HG03108 (cell line): ENCODE measurements at regions not wholly inside any gene's neighbourhood (a gene's known extent, or its start where the extent isn't known, plus 50 kb on each side); places are given as distances from the start of the nearest gene placed in this dataset.
"Not testable (repeated sequence)": the region's sequence is repeated elsewhere in the genome, so short reads cannot be mapped to it uniquely, and the experiment has no call there.

Source experiments
- ATAC-seq: cut with Tn5 transposase; IDR thresholded peaks from one replicate; pipeline ENCODE4 v1.9.1; 2021; ENCODE audit warnings: moderate library complexity; ENCODE audit not compliant: unreplicated experiment

DNA sequence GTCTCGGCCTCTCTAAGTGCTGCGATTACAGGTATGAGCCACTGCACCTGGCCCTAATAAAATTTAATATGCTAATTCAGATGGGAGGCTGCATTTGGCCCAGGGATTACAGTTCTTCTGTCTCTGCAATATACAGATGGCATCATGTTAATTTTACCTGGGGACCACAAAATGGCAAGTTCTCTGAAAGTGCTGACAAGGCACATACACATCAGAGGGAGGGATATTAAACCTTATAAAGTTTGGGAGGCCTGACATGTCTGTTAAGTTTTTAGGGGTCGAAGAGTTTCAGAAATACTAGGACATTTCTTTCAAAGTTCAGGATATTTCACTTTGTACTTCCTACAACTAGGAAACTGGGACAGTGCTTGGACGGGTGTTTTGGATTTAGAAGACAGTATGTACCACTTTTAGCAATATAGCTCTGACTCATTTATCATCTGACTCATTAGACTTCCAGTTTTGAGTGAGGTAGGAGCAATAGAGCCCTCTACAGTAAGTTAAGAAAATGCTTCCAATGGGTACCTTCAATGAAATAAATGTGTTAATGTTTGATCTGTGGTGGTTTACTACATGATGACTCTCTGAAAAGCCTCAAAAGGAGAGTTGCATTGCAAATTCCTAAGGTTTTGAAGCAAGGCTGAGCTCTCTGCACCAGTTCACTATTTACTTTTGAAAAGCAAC, 981.0 kb upstream of the HS3ST1 start:
- ATAC-seq: no peak

DNA sequence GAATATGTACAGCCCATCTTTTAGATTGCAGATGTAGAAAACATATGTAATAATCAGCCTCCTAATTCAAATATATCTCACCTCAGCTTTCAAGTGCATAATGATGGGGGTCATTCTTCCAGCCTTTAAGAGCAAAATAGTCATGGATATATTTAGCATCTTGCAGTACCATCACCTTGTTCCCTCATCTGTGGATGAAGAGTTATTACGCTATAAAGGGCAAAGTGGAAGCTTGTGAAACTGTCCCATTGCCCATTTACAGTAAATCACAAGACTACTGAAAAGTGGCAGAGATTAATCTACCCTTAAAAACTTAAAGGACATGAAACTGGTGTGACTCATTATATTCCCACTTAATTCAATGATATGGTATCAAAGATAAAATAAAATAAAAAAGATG, 979.7 kb upstream of the HS3ST1 start:
- ATAC-seq: no peak

DNA sequence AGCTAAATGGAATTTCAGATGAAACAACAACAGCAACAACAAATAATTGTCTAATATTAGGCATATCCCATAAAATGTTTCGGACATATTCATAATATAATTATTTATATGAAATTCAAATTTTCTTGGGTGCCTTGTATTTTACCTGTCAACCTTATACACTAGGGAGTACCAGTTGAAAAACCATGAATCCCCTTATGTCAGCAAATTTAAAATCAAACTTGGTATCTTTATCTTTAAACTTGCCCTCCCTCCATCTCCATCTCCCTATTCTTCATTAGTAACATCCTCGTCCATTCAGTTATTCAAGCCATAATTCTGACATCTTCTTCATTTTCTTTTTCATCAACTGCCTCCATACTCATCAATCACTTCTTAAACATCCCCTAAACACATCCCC, 974.5 kb upstream of the HS3ST1 start:
- ATAC-seq: no peak

DNA sequence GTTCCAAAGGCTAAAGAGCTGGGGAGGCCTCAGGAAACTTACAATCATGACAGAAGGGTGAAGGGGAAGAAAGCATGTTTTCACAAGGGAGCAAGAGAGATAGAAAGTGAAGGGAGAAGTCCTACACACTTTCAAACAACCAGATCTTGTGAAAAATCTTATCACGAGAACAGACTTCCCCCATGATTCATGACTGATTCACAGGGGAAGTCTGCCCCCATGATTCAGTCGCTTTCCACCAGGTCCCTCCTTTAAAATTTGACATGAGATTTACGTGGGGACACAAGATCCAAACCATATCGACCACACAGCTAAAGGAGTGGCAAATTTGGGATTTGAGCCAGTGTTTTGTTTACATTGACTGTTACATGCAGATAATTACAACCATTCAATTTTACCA, 971.1 kb upstream of the HS3ST1 start:
- ATAC-seq: no peak

DNA sequence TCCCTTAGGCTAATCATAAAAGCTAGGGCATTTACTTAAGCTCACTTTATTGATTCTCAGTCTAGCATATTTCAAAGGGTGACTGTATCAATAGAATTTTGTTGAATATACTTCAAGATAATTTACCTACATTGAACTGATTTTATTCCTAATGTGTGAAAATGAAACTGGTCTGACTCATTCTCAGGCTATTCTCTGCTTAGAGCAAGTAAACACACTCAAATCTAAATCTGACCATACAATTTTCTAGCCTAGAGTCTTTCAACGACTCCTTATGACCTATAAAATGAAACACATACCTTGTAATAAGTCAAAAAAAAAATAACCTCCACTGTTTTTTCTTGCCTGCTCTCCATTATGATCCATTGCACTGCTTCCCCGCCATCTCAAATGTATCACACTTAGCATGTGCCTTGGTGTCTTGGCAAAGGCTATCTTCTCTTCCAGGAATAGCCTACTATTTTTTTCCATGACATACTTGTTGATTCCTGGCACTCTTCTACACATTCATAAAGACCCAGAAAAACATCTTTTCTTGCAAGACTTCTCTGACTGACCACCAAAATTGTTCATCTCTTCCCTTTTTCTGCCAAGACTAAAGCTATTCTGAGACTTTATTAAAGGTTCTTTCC, 965.1 kb upstream of the HS3ST1 start:
- no peak for ATAC-seq

DNA sequence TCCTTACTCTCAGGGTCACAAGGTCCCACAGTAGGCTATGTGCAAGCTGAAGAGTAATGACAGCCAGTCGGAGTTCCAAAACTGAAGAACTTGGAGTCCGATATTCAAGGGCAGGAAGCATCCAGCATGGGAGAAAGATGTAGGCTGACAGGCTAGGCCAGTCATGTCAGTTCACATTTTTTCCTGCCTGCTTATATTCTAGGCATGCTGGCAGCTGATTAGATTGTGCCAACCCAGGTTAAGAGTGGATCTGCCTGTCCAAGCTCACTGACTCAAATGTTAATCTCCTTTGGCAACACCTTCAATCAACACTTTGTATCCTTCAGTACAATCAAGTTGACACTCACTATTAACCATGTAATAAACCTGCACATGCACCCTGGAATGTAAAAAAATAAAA, 960.9 kb upstream of the HS3ST1 start:
- no peak for ATAC-seq

DNA sequence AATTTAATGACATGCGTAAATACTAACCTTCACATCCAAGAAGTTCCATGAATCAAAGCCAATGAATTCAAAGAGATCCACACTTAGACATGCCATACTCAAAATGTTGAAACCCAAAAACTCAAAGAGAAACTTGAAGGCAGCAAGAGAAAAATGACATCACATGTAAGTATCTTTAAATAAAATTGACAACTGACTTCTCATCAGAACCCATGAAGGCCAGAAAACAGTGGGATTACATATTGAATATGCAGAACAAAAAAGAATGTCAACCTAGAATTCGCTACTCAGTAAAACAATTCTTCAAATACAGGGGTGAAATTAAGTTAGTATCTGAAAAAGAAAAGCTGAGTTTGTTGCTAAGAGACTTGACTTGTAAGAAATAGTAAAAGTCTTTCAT, 953.9 kb upstream of the HS3ST1 start:
- no peak for ATAC-seq

DNA sequence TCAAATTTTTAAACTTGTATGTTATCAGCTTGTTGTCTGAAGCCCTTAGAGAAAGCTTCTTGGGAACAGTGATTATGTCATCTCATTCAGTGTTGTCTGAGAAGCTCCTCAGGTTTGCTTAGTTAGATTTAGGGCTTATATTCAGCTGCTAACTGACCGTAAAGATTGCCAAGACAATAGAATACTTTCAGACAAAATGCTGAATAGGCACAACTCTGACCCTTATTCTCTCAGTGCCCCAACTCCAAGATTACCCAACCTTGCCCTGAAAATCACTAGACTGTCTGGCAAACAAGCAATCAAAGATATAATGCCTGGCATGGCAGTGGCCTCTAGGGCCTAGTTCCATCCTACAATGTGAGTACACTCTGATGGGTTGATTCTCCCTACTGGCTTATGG, 950.5 kb upstream of the HS3ST1 start:
- ATAC-seq: no peak

DNA sequence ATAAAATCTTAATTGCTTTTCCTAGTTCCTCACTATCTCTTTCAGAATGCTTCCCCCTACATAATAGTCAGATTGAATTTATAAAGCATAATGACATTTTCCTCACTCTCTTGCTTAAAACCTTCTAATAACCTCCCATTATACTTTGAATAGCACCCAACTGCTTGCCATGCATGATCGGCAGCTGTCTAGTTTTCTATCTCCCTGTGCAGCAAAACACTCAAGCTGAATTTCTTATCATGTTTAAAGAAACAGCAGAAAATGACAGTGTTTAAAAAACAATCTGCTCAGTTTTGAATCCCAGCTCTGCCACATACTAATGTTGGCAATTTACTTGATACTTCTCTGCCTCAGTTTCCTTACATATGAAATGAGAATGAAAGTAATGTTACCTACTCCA, 947.1 kb upstream of the HS3ST1 start:
- no peak for ATAC-seq

DNA sequence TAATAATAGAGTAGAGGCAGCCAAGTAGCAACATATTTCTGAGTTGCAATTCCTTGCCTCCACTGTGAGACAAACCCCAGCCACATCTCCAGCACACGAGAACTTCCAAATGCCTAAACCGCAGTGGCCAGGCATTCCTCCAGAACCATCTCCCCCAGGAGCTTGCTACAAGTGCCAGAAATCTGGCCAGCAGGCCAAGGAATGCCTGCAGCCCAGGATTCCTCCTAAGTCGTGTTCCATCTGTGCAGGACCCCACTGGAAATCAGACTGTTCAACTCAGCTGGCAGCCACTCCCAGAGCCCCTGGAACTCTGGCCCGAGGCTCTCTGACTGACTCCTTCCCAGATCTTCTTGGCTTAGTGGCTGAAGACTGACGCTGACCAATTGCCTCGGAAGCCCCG, 937.2 kb upstream of the HS3ST1 start:
- not testable (repeated sequence) for ATAC-seq

DNA sequence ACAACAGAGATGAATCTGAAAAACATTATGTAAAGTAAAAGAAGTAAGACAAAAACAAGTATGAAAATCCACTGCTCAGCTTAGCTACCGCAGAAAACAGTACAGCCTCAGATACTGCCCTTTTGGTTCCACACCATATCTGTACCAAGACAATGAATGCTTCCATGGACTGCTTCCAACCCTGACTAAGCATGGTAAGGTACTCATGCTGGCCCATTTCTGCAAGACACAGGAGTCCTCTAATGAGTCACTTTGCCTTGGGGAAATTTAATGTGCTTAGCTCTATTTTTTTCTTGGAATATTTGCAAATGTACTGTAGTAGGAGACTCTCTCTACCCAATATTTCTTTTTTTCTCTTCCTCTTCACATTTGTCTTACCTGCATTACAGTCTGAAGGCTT, 931.7 kb upstream of the HS3ST1 start:
- no peak for ATAC-seq

DNA sequence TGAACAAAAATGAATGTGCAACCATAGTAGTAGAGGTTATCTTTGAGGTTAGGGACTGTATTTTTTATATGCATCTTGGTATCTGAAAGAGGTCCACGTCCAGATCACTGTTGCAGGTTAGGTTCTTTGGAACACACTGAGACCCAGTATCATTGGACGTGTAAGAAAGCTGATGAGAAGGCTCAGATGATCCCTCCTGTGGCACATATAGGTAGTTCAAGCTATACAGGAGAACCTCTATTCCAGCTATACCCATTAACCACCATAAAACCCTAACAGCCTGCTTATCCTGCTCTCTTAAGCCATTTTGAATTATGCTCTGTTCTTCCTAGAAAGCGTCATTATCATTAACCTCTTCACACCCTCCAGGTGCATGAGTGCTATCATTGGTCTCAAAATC, 930.7 kb upstream of the HS3ST1 start:
- no peak for ATAC-seq

DNA sequence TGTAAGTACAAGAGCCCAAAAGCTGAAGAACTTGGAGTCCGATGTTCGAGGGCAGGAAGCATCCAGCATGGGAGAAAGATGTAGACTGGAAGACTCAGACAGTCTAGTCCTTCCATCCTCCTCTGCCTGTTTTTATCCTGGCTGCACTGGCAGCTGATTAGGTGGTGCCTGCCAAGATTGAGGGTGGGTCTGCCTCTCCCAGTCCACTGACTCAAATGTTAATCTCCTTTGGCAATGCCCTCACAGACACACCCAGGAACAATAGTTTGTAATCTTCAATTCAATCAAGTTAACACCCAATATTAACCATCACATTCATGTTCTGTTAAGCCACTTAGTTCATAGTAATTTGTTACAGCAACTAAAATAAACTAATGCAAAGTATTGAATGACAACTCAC, 904.4 kb upstream of the HS3ST1 start:
- ATAC-seq: not testable (repeated sequence)

DNA sequence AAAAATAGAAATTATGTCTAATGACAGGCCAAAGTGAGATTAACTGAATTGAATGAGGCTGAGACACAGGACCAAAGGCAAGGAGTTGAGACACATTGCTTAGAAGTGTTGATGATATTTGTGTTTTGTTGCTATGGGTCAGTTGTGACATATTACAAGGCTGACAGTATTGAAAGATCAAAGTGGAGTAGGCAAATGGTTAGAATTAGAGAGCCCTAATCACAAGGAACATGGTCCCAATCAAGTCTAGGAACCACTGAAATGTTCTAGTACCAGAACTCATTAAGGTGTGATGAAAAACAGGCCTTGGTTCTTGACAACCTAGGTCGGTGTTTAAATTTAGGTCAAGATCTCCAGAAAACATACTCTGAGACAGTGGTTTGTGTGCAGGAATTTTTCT, 896.3 kb upstream of the HS3ST1 start:
- ATAC-seq: no peak

DNA sequence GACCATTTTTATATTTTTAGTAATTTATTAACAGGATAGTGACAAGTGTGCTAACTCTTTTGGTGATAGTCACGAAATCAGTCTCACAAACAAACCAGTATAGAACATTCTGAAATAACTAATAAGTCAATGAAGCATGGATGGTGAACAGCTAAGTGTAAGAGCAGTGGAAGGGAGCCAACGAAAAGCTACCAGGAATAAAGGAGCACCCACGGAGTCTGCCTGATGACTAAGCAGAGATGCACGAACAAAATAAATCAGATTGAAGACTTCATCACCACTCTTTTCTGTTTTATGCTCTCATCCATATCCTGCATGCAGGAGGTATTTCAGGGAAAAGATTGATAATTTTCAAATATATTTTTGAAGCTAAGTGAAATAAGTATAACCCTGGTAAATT, 891.1 kb upstream of the HS3ST1 start:
- ATAC-seq: no peak

DNA sequence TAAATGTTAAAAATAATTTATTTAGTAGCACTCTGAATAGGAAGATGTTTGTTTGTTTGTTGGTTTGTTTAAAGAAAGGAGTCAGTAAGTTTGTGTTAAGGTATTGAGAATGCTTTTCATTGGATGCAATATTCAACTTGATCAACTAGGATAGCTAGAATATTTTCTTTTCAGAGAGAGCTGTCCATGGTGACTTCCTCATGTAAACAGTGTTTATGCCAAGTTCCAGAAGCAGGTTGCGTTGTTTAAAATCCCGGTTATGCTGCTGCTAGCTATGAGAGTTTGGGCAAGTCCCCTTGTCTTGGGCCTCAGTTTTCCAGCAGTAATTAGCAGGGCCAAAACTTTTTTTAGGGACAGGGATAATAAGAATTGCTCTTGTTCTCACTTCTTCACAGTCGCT, 876.2 kb upstream of the HS3ST1 start:
- ATAC-seq: no peak

DNA sequence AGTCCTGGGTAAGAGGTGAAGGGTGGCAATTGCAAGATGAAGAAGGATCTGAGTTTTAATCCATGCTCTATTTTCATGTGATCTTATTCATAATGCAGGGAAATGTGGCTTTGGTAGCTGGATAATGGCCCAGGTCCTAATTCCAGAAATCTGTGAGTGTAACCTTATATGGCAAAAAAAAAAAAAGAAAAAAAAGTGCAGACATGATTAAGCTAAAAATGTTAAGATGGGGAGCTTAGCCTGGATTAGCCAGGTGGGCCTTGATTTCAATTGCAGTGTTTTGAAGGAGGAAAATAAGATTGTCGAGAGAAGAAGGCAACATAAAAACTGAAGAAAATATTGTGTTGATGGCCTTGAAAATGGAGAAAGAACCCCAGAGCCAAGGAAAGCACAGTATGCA, 867.7 kb upstream of the HS3ST1 start:
- no peak for ATAC-seq

DNA sequence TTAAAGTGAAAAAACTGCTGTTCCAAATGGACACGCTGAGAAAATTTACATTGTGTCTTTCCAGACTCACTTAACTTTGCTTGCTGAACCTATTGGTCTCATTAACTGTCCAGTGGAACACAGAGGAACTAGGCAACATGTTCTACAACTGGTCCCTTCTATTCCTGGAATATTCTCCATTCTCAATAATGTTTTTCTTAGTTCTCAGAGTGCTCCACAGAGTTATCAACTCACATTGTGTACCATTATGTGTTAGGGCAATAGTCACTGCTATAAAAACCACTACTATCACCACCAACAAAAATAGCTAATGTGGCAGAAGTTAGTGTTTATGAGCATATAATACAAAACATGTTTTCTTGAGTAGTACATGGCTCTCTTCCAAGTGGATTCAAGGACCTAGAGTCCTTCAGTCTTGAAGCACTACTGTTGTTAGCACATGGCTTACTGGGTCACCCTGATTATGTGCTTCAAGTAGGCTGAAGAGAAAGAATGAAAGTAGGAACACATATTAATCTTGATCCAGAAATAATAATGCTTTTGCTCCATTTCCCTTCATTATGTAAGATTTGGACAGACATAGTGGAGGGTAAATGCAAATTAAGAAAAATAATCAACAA, 865.3 kb upstream of the HS3ST1 start:
- no peak for ATAC-seq

DNA sequence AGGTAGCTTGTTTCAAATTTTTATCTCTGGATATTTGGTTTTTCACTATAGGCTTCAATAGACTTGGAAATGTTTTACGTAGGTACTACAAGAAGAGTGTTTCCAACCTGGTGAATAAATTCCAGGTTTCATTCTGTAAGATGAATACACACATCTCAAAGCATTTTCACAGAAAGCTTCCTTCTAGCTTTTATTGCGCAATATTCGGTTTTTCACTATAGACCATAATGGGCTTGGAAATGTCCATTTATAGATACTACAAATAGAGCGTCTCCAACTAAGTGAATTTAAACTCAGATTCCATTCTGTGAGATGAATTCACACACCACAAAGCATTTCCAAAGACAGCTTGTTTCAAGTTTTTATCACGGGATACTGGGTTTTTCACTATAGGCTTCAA, 857.7 kb upstream of the HS3ST1 start:
- ATAC-seq: no peak

DNA sequence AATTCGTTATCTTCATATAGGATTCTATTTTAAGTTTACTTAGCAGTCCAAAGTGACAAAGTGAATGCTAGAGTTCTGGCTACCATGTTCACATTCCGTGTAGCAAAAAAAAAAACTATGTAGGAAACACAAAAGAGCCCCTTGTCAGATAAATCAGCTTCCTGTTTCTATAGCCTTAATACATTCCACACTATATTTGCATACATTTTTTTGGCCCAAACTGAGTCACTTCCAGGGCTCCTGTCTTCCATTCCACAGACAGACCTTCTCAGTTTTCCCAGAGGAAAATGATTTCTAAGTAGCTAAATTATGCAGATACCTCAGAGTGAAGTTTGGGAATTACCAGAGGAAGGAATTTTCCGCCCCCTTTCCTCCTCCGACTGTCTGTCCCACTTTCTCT, 841.9 kb upstream of the HS3ST1 start:
- ATAC-seq: no peak

DNA sequence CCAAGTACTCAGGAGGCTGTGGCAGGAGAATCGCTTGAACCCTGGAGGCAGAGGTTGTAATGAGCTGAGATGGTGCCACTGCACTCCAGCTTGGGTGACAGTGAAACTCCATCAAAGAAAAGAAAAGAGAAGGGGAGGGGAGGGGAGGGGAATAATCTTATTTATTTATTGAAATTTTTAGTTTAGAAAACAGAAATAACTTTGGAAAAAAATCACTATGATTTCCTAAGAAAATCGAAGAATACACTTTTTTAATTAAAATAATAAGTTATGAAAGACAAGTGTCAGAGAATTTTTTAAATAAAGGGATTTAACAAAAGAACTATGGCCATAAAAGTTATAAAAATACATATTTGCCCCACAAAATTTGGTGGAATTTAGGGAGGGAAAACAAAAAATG, 836.9 kb upstream of the HS3ST1 start:
- ATAC-seq: no peak

DNA sequence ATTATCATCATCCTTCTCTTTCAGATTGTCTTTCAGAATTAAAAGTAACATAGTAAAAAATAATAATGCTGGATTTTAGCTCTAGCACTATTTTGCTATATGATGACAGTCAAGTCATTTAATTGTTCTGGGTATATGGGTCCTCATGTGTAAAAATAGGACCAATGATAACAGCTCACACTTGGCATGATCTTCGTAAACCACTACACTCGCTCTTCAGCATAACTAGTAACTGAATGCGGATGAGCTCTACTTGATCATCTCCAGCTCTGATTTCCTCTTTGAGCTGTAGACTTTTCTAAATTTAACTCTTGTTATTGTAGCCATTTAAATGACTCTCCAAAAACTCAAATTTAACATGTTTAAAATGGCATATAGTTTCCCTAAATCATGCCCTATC, 831.8 kb upstream of the HS3ST1 start:
- ATAC-seq: no peak

DNA sequence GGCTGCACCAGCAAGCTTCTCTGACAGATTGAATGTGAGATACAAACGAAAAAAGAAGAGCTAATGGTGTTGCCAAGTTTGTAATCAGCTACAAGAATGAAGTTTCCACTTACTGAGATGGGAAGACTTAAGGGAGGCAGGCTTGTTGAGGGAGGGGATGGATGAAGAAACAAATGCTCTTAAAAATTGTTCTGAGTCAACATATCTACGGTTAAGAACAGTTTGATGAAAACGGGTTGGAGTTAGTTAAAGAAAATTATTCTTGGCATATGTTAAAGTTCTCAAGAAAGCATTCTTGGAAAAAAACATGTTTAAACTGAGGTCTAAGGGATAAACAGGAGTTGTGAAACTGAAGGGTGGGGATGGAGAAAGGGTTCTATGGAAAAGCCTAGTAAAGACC, 816.3 kb upstream of the HS3ST1 start:
- no peak for ATAC-seq
